Erythroblast (primary cell): ENCODE measurements at regions not wholly inside any gene's neighbourhood (a gene's known extent, or its start where the extent isn't known, plus 50 kb on each side); places are given as distances from the start of the nearest gene placed in this dataset.

Source experiments
- GATA1 ChIP-seq: IDR thresholded peaks from 2 replicates; pipeline ENCODE4 v1.6.1; 2011; ENCODE audit warnings: low read depth, mild to moderate bottlenecking, control low read depth, low read length, moderate library complexity
- POLR2A ChIP-seq: IDR thresholded peaks from 2 replicates; pipeline ENCODE4 v1.6.1; 2011; ENCODE audit warnings: mild to moderate bottlenecking, low read length

- TF ChIP-seq GATA1, result no peak
- TF ChIP-seq POLR2A, result no peak
These were observed 203.6 kb downstream of the GXYLT1 start for GRCh38 chr12:41941079-41941478.
